Gastrocnemius medialis (tissue), 4 donors: ENCODE measurements at regions not wholly inside any gene's neighbourhood (a gene's known extent, or its start where the extent isn't known, plus 50 kb on each side); places are given as distances from the start of the nearest gene placed in this dataset.

Experiments
- POLR2A ChIP-seq, 2 donors: fragments of 450-650 bp; IDR thresholded peaks; one replicate each; pipeline ENCODE4 v1.6.1; 2017; ENCODE audit warnings: antibody characterized with exemption in 2 of 2, mild to moderate bottlenecking in 2 of 2, moderate library complexity in 2 of 2
- TF ChIP-seq, protein P1 (sequence below), 5 experiments: fragments of 450-650 bp in 3 of 5; fragments of 200-600 bp in 2 of 5; sonication (generic) in 2 of 5; IDR thresholded peaks in 4 of 5; conservative IDR thresholded peaks in 1 of 5; 1 replicate in 4 of 5; 2 replicates in 1 of 5; pipeline ENCODE4 v1.5.1; 2016 to 2019; ENCODE audit warnings: antibody characterized with exemption in 5 of 5, mild to moderate bottlenecking in 3 of 5, moderate library complexity in 3 of 5

GRCh38 chr6:131381709-131382093 lies 191.3 kb upstream of the ARG1 start:
- TF ChIP-seq, protein P1, sequence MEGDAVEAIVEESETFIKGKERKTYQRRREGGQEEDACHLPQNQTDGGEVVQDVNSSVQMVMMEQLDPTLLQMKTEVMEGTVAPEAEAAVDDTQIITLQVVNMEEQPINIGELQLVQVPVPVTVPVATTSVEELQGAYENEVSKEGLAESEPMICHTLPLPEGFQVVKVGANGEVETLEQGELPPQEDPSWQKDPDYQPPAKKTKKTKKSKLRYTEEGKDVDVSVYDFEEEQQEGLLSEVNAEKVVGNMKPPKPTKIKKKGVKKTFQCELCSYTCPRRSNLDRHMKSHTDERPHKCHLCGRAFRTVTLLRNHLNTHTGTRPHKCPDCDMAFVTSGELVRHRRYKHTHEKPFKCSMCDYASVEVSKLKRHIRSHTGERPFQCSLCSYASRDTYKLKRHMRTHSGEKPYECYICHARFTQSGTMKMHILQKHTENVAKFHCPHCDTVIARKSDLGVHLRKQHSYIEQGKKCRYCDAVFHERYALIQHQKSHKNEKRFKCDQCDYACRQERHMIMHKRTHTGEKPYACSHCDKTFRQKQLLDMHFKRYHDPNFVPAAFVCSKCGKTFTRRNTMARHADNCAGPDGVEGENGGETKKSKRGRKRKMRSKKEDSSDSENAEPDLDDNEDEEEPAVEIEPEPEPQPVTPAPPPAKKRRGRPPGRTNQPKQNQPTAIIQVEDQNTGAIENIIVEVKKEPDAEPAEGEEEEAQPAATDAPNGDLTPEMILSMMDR (IDR thresholded peaks at IDR 0.05 in 4 of 5, conservative IDR thresholded peaks at IDR 0.05 in 1 of 5): no peak
- no peak for TF ChIP-seq POLR2A (IDR thresholded peaks at IDR 0.05)
